K562 (cell line): ENCODE measurements at regions not wholly inside any gene's neighbourhood (a gene's known extent, or its start where the extent isn't known, plus 50 kb on each side); places are given as distances from the start of the nearest gene placed in this dataset.

Source experiments
- ATAC-seq: fragments of 200-7000 bp; cut with Tn5 transposase; 3 replicates; pipeline ENCODE4 v1.9.1; 2020; ENCODE audit warnings: moderate library complexity
- BruUV-seq: library from RNA; stranded (reverse); fragments of 400-500 nt; replicated peaks from 2 replicates; lab custom pipeline; 2021; lab: Mats Ljungman, UMichigan
- CTCF ChIA-PET: fragments of 300-600 bp; formaldehyde crosslinking; extraction: SDS; loops from one replicate; lab custom pipeline; 2021; ENCODE audit warnings: low intra/inter-chr PET ratio; lab: Yijun Ruan, JAX
- POLR2A ChIA-PET: fragments of 300-600, 350-650 bp; sonication (Branson Sonifier 250); formaldehyde crosslinking; extraction: SDS; loops from one replicate; lab custom pipeline; 2021; ENCODE audit warnings: antibody characterized with exemption, inconsistent platforms; lab: Yijun Ruan, JAX
- DNase-seq, 4 experiments: peaks; one replicate each; pipeline versions ENCODE4 v3.0.0 to v3.0.0-alpha.2; 2011 to 2018; ENCODE audit warnings: low spot score in 3 of 4, mixed read lengths in 3 of 4; ENCODE audit errors: extremely low read depth in 1 of 4
- FAIRE-seq: peaks from 2 replicates; lab custom pipeline; 2011; peaks lifted over from hg19 to GRCh38; lab: Jason Lieb, UNC
- H2AFZ ChIP-seq: 2 replicates; pipeline ENCODE4 v1.6.0; 2011; ENCODE audit warnings: low read depth, low read length, control low read depth, inconsistent platforms
- H3K27ac ChIP-seq: fragments of 200-600 bp; 3 replicates; pipeline ENCODE4 v1.8.0; 2011; ENCODE audit warnings: low read depth, mild to moderate bottlenecking, control low read depth, inconsistent platforms, low read length, moderate library complexity, mixed read lengths; ENCODE audit errors: extremely low read depth
- H3K27me3 ChIP-seq, 2 experiments: fragments of 300-600 bp in 1 of 2; 2 replicates in 1 of 2; 3 replicates in 1 of 2; pipeline versions ENCODE4 v1.6.0 to v1.8.0; 2011; ENCODE audit warnings: inconsistent platforms in 2 of 2, low read length in 2 of 2, mild to moderate bottlenecking in 1 of 2, mixed read lengths in 1 of 2, moderate library complexity in 1 of 2; ENCODE audit not compliant: control insufficient read depth in 2 of 2, insufficient read depth in 2 of 2
- H3K36me3 ChIP-seq: fragments of 300-600 bp; 3 replicates; pipeline ENCODE4 v1.8.0; 2011; ENCODE audit warnings: mild to moderate bottlenecking, low read length, inconsistent platforms; ENCODE audit not compliant: control insufficient read depth, insufficient read depth
- H3K4me1 ChIP-seq, 2 experiments: fragments of 200-600 bp in 1 of 2; replicated peaks in 1 of 2; 2 replicates in 1 of 2; 3 replicates in 1 of 2; pipeline versions ENCODE4 v1.5.1 to v1.8.0; 2011; ENCODE audit warnings: inconsistent platforms in 2 of 2, low read length in 2 of 2, mild to moderate bottlenecking in 1 of 2, mixed read lengths in 1 of 2, moderate library complexity in 1 of 2; ENCODE audit not compliant: control insufficient read depth in 2 of 2, insufficient read depth in 2 of 2
- H3K4me2 ChIP-seq: 2 replicates; pipeline ENCODE4 v1.6.1; 2011; ENCODE audit warnings: low read length, control low read depth, inconsistent platforms, mixed read lengths; ENCODE audit not compliant: insufficient read depth
- H3K4me3 ChIP-seq: fragments of 200-600 bp; sonication (generic), shearing (Covaris generic); 2 replicates; pipeline ENCODE4 v1.5.1; 2016; ENCODE audit warnings: control low read depth, inconsistent platforms
- H3K79me2 ChIP-seq: fragments of 200-600 bp; 3 replicates; pipeline ENCODE4 v1.8.0; 2011; ENCODE audit warnings: low read length, inconsistent platforms; ENCODE audit not compliant: control insufficient read depth, insufficient read depth
- H3K9ac ChIP-seq, 2 experiments: 2 replicates each; pipeline versions ENCODE4 v1.6.0 to v1.6.1; 2011; ENCODE audit warnings: low read depth in 2 of 2, low read length in 2 of 2, control low read depth in 1 of 2, inconsistent platforms in 1 of 2, mild to moderate bottlenecking in 1 of 2, mixed read lengths in 1 of 2; ENCODE audit not compliant: insufficient read depth in 1 of 2
- H3K9me1 ChIP-seq: one replicate; pipeline ENCODE4 v1.6.0; 2011; ENCODE audit warnings: inconsistent platforms, mild to moderate bottlenecking, low read length, moderate library complexity; ENCODE audit not compliant: control insufficient read depth, insufficient read depth
- H3K9me3 ChIP-seq: replicated peaks from 2 replicates; pipeline ENCODE4 v1.5.1; 2011; ENCODE audit warnings: low read depth, low read length, inconsistent platforms; ENCODE audit not compliant: control insufficient read depth, insufficient read depth
- H4K20me1 ChIP-seq: replicated peaks from 2 replicates; pipeline ENCODE4 v1.6.1; 2011; ENCODE audit warnings: low read length, inconsistent platforms, mixed read lengths; ENCODE audit not compliant: control insufficient read depth, insufficient read depth
- MYC ChIP-seq, 2 experiments: fragments of 250-450 bp in 1 of 2; sonication (Bioruptor Pico) in 1 of 2; IDR thresholded peaks; 2 replicates each; pipeline versions ENCODE4 v1.5.1 to v1.6.1; 2012 to 2021; ENCODE audit warnings: low read depth in 2 of 2, borderline replicate concordance in 1 of 2, improper control_type of control experiment in 1 of 2, low read length in 1 of 2, mild to moderate bottlenecking in 1 of 2, moderate library complexity in 1 of 2
- MYNN ChIP-seq, 2 experiments: sonication (generic); formaldehyde crosslinking in 1 of 2; IDR thresholded peaks; 2 replicates each; pipeline versions ENCODE4 v1.5.0 to v1.6.1; 2016 to 2020; ENCODE audit warnings: antibody characterized with exemption in 1 of 2, missing genetic modification reagents in 1 of 2
- POLR2H ChIP-seq: IDR thresholded peaks from 2 replicates; pipeline ENCODE4 v1.6.1; 2016; ENCODE audit warnings: missing genetic modification characterization, low read depth, mild to moderate bottlenecking, control low read depth, missing compliant biosample characterization, moderate library complexity
- RFX7 ChIP-seq: fragments of 250-450 bp; sonication (Bioruptor Pico); IDR thresholded peaks from 2 replicates; pipeline ENCODE4 v1.5.1; 2021; ENCODE audit warnings: mild to moderate bottlenecking
- SMARCA5 ChIP-seq: fragments of 450-650 bp; IDR thresholded peaks from 2 replicates; pipeline ENCODE4 v1.6.1; 2016
- TAF9B ChIP-seq: fragments of 450-650 bp; IDR thresholded peaks from 2 replicates; pipeline ENCODE4 v1.6.1; 2018; ENCODE audit warnings: mild to moderate bottlenecking; ENCODE audit not compliant: partially characterized antibody
- TRIM28 ChIP-seq: fragments of 450-650 bp; IDR thresholded peaks from 2 replicates; pipeline ENCODE4 v1.6.1; 2017
- ZBTB12 ChIP-seq: fragments of 250-450 bp; sonication (Bioruptor Pico); IDR thresholded peaks from 2 replicates; pipeline ENCODE4 v1.4.0; 2020
- ZBTB33 ChIP-seq: sonication (generic); formaldehyde crosslinking; IDR thresholded peaks from 2 replicates; pipeline ENCODE4 v1.8.1; 2023; ENCODE audit warnings: mild to moderate bottlenecking, missing genetic modification reagents
- ZBTB34 ChIP-seq: fragments of 250-450 bp; sonication (Bioruptor Pico); IDR thresholded peaks from 2 replicates; pipeline ENCODE4 v1.8.0; 2021; ENCODE audit warnings: mild to moderate bottlenecking, moderate library complexity
- WGBS: fragments of 100-300 bp; shearing (Covaris generic); methylation state at CpG from one replicate; pipeline ENCODE4 v1.1.6; 2016; ENCODE audit warnings: low coverage, mixed read lengths; ENCODE audit not compliant: insufficient coverage; ENCODE audit errors: missing lambda C conversion rate; 5-methylcytosine and 5-hydroxymethylcytosine counted together
- in situ Hi-C: fragments of 300-500 bp; cut with MboI; formaldehyde crosslinking; loops from 4 replicates; pipeline ENCODE4 v1.15.0; 2018; ENCODE audit warnings: inconsistent platforms, mixed read lengths
- intact Hi-C: fragments of 100-400 bp; cut with micrococcal nuclease; formaldehyde crosslinking; loops from 2 replicates; pipeline ENCODE4 v1.14.2; 2022

GRCh38 chr1:14217384-14217783 lies 381.1 kb upstream of the KAZN start:
- POLR2A ChIA-PET, result no interaction called here
- Histone ChIP-seq H3K27me3 (no peaks in the 10 kb centered on the region), H3K36me3 (no peaks in the 10 kb centered on the region), H3K79me2 (no peaks in the 10 kb centered on the region), H3K9ac (no peak overlapping the region), H4K20me1 (no peaks in the 10 kb centered on the region), H3K4me2 (no peak overlapping the region), H3K9me3 (no peaks in the 10 kb centered on the region), H3K9me1 (no peaks in the 10 kb centered on the region), H2AFZ (no peak overlapping the region), H3K27ac (no peak overlapping the region), H3K4me1 (no peaks in the 10 kb centered on the region), H3K4me3 (no peak overlapping the region)
- 6% methylated on average over 1 of the region's 1 CpG for WGBS
- intact Hi-C loops, result no loop called here
- DNase-seq (no peak), FAIRE-seq (no peak), ATAC-seq (no peak)
- in situ Hi-C loops, result no loop called here
- TF ChIP-seq TRIM28 (0 out of 2 replicates have a peak, but pooled peaks have one; percentile 71), RFX7 (no peak)
- CTCF ChIA-PET, result no interaction called here
- no TSS peak for BruUV-seq

GRCh38 chr1:14220324-14220723 lies 378.2 kb upstream of the KAZN start:
- no peaks in the 10 kb centered on the region for H3K9me1 ChIP-seq
- no peaks in the 10 kb centered on the region for H4K20me1 ChIP-seq
- H3K9ac ChIP-seq, result no peak overlapping the region
- WGBS, result 0% methylated on average over 4 of the region's 4 CpGs
- no peaks in the 10 kb centered on the region for H3K79me2 ChIP-seq
- BruUV-seq, result no TSS peak
- H3K36me3 ChIP-seq, result no peaks in the 10 kb centered on the region
- CTCF ChIA-PET, result no interaction called here
- no peaks in the 10 kb centered on the region for H3K27me3 ChIP-seq
- no peak for FAIRE-seq
- no peak for ATAC-seq
- no peak overlapping the region for H3K27ac ChIP-seq
- POLR2A ChIA-PET, result interaction anchor here (0.8 to 1.1 kb wide), 2 partner anchors 9 to 13 kb away, joined by 3 to 4 read pairs; no protein-coding TSS in a partner anchor
- in situ Hi-C loops (no loop called here), intact Hi-C loops (no loop called here)
- no peak overlapping the region for H3K4me2 ChIP-seq
- no peaks in the 10 kb centered on the region for H3K4me1 ChIP-seq
- H3K9me3 ChIP-seq, result no peaks in the 10 kb centered on the region
- no peak overlapping the region for H3K4me3 ChIP-seq
- no peak overlapping the region for H2AFZ ChIP-seq
- no peak for DNase-seq
- TF ChIP-seq MYNN (IDR thresholded peaks at IDR 0.05), result no peak
- no peak for TF ChIP-seq MYNN (CRISPR knock-in tag; IDR thresholded peaks at IDR 0.05)
- TF ChIP-seq ZBTB33 (CRISPR knock-in tag), result no peak
- no peak for TF ChIP-seq MYC (IDR thresholded peaks at IDR 0.05; ENCODE audit: low read depth, low read length)
- no peak for TF ChIP-seq MYC (CRISPR knock-in tag; IDR thresholded peaks at IDR 0.05; ENCODE audit: borderline replicate concordance, low read depth)
- TF ChIP-seq POLR2H (tag), result no peak
- no peak for TF ChIP-seq TAF9B
- no peak for TF ChIP-seq ZBTB12 (CRISPR knock-in tag)
- no peak for TF ChIP-seq SMARCA5
- TF ChIP-seq ZBTB34 (CRISPR knock-in tag), result no peak
